ENCODE measurements at regions not wholly inside any gene's neighbourhood (a gene's known extent, or its start where the extent isn't known, plus 50 kb on each side); places are given as distances from the start of the nearest gene placed in this dataset.

- ChIA-PET CTCF (no interaction called here), POLR2A (no interaction called here)
- H3K4me1 Mint-ChIP-seq (ENCODE audit: low read depth): no peaks in the 10 kb centered on the region
- DNase-seq: no peak
- TF ChIP-seq CTCF (IDR thresholded peaks at IDR 0.05): no peak
- no peak overlapping the region for H3K4me3 Mint-ChIP-seq
- no peak for ATAC-seq
- intact Hi-C loops (cut with micrococcal nuclease): no loop called here
- no peaks in the 10 kb centered on the region for H3K9me3 Mint-ChIP-seq
- no peaks in the 10 kb centered on the region for H3K27me3 Mint-ChIP-seq
- no peaks in the 10 kb centered on the region for H3K36me3 Mint-ChIP-seq (ENCODE audit: low read depth)
- no peak overlapping the region for H3K27ac Mint-ChIP-seq
Measured at GRCh38 chr5:6083311-6083978, 294.9 kb downstream of the MED10 start.

DNA sequence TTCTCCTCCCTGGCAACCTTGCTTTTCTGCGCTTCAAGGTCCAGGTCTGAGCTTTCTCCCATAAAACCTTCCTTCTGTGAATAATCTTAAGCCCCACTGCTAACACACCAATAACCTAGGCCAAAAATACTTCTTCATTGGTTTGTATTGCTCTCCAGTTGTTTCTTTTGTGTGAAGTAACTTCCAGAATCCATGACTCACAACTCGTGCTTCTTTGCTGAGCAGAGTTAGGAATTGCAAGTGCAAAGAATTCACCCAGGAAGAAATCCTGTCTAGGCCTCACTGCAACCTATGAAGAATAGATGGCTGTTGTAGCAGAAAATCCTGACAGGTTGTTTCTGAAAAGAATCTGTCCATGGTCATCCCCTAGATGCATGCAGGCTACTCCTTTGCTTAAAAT, 295.7 kb downstream of the MED10 start:
- no peak for TF ChIP-seq CTCF (IDR thresholded peaks at IDR 0.05)

DNA sequence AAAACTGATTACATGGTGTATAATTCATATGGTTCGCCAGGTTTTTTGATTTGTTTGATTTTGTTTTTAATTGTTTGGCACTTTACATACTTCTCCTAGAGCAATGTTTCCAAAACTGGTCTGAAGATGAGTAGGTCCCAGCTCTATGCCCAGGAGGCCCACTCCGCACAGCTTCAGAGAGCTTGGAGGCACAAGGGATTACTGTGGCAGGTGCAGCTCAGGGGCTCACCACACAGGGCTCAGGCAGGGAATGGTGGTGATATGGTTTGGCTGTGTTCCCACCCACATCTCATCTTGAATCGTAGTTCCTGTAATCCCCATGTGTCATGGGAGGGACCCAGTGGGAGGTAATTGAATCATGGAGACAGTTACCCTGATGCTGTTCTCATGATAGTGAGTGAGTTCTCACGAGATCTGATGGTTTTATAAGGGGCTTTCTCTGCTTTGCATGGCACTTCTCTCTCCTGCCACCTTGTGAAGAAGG, 296.6 kb downstream of the MED10 start:
- H3K4me1 Mint-ChIP-seq (ENCODE audit: low read depth): no peaks in the 10 kb centered on the region
- no peak overlapping the region for H3K4me3 Mint-ChIP-seq
- CTCF ChIA-PET: no interaction called here
- TF ChIP-seq CTCF (IDR thresholded peaks at IDR 0.05): no peak
- no peak overlapping the region for H3K27ac Mint-ChIP-seq
- intact Hi-C loops (cut with micrococcal nuclease): no loop called here
- H3K9me3 Mint-ChIP-seq: no peaks in the 10 kb centered on the region
- no peak for DNase-seq
- no peaks in the 10 kb centered on the region for H3K36me3 Mint-ChIP-seq (ENCODE audit: low read depth)
- ATAC-seq: no peak
- POLR2A ChIA-PET: no interaction called here
- no peaks in the 10 kb centered on the region for H3K27me3 Mint-ChIP-seq

More for the DNA sequence above, 295.7 kb downstream of the MED10 start:
- ChIA-PET POLR2A (no interaction called here), CTCF (no interaction called here)
- ATAC-seq (no peak), DNase-seq (no peak)
- Mint-ChIP-seq H3K36me3 (ENCODE audit: low read depth) (no peaks in the 10 kb centered on the region), H3K27me3 (no peaks in the 10 kb centered on the region), H3K9me3 (no peaks in the 10 kb centered on the region), H3K4me3 (no peak overlapping the region), H3K27ac (no peak overlapping the region), H3K4me1 (ENCODE audit: low read depth) (no peaks in the 10 kb centered on the region)
- intact Hi-C loops (cut with micrococcal nuclease): no loop called here

GRCh38 chr5:6080930-6081726, 297.2 kb downstream of the MED10 start:
- Mint-ChIP-seq H3K36me3 (ENCODE audit: low read depth) (no peaks in the 10 kb centered on the region), H3K27me3 (no peaks in the 10 kb centered on the region), H3K4me3 (no peak overlapping the region), H3K27ac (no peak overlapping the region), H3K9me3 (no peaks in the 10 kb centered on the region), H3K4me1 (ENCODE audit: low read depth) (no peaks in the 10 kb centered on the region)
- DNase-seq (no peak), ATAC-seq (no peak)
- ChIA-PET CTCF (no interaction called here), POLR2A (no interaction called here)
- no peak for TF ChIP-seq CTCF (IDR thresholded peaks at IDR 0.05)
- intact Hi-C loops (cut with micrococcal nuclease): no loop called here

DNA sequence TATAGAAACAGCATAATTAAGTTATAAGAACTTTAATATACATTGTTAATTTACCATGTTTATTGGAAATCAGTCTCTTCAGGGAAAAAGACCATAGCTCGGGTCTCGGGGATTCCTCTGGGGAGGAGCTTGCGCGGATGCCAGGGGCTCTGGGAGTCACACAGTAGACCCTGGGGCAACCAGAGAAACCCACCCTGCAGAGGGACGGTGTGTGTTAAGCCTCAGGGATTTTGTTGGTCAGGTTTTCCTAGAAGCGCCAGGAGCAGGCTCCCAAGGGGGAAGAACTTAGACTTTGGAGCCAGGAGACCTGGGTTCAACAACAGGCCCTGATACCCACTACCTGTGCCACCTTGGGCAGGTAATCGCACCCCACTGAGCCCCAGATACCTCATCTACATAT, 297.9 kb downstream of the MED10 start:
- H3K36me3 Mint-ChIP-seq (ENCODE audit: low read depth): no peaks in the 10 kb centered on the region
- no peak for ATAC-seq
- no peak overlapping the region for H3K27ac Mint-ChIP-seq
- ChIA-PET POLR2A (no interaction called here), CTCF (no interaction called here)
- no peaks in the 10 kb centered on the region for H3K4me1 Mint-ChIP-seq (ENCODE audit: low read depth)
- TF ChIP-seq CTCF (IDR thresholded peaks at IDR 0.05): no peak
- no peaks in the 10 kb centered on the region for H3K27me3 Mint-ChIP-seq
- H3K4me3 Mint-ChIP-seq: no peak overlapping the region
- no peak for DNase-seq
- H3K9me3 Mint-ChIP-seq: no peaks in the 10 kb centered on the region
- intact Hi-C loops (cut with micrococcal nuclease): no loop called here

Measured in activated CD8-positive, alpha-beta T cell treated with anti-CD3 and anti-CD28 coated beads for 36 hours (primary cell).